Activated T-cell treated with anti-CD3 and anti-CD28 coated beads, Interleukin-2, amount 50 U/mL, for 48 hours (primary cell): ENCODE measurements at regions not wholly inside any gene's neighbourhood (a gene's known extent, or its start where the extent isn't known, plus 50 kb on each side); places are given as distances from the start of the nearest gene placed in this dataset.
"Not testable (repeated sequence)": the region's sequence is repeated elsewhere in the genome, so short reads cannot be mapped to it uniquely, and the experiment has no call there.

Source experiments
- DNase-seq, 2 experiments: peaks; one replicate each; pipeline ENCODE4 v3.0.0-alpha.2; 2020

DNA sequence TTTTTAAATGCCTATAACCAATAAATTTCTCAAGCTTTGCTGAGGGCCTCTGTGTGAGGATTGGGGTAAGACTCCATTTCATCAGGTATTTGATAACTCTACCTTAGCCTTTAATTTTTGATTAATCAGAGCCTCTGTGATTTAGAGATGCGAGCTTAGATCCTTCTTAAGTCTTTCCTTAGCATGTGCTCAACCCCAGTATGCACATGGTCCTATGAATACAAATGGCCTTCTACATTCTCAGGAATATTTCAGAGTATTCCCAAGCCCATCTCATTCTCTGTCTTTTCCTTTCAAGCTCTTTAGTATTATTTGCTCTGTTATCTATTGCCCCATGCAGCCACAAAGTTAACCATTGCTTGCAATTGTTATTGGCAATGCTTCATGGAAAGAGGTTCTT lies 1407.7 kb downstream of the LRFN5 start:
- no peak for DNase-seq

DNA sequence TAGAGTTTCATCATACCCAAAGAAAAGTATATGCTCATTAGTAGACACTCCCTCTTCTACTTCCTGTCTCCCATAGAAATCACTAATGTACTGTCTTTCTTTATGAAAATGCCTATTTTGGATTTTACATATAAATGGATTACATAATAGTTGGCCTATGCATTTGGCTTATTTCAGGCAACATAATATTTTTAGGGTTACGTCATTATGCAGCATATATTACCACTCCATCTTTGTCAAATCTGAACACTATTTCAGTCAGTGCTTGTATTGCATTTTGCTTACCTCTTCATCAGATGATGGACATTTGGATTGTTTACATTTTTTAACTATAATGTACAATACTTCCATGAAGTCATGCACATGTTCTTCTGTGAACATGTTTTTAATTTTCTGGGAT lies 1406.1 kb downstream of the LRFN5 start:
- DNase-seq, result no peak

DNA sequence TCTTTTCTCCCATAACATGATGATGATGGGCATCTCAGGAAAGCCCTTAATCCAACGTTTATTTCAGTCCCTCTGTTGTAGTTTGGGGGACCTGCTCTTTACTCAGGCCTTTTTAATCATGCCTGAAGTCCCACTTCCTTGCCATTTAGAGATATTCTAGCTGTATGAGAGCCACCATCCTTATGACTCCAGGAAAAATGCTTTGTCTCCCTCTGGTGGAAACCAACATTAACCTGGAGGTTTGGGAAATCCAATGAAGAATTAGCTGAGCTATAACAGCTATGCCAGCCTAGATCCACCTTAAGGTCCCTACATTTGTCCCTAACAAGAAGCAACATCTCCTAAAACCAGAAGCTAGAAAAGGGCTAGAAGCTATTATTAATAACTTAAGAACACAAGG lies 1399.1 kb downstream of the LRFN5 start:
- no peak for DNase-seq

DNA sequence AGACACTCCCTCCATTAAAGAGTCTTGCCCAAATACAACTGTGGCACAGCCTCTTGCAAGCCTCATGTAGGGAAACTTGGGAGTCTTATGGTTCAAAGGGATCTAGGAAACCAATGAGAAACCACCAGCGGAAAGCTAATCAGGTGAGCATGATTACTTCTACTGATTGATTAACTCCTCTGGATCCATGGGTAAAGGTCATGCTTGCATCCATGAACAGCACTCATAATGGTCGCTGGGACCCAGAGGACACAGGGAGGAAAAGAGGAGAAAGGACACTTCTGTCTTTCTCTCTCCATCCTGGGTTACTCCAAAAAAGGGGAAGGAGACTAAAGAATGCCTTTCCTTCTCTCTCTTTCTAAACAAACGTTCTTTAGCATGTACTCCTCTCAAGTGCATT lies 1397.2 kb downstream of the LRFN5 start:
- DNase-seq, result no peak

DNA sequence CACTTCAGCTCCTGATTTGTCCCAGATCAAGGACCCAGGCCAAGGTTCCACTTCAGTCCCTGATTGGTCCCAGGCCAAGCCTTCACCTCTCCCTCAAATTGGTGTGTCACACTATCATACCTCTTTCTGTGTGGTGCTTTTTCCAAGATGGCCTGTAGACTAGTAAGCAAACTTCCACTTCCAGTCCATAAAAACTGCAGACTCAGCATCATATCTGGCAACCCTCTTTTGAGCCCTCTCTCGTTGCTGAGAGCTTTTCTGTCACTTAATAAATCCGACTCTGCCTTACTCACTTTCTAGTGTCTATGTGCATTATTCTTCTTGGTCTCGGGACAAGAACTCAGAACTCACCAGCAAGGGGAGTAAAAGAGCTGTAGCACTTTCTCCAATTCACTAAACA lies 1395.1 kb downstream of the LRFN5 start:
- DNase-seq, result no peak

DNA sequence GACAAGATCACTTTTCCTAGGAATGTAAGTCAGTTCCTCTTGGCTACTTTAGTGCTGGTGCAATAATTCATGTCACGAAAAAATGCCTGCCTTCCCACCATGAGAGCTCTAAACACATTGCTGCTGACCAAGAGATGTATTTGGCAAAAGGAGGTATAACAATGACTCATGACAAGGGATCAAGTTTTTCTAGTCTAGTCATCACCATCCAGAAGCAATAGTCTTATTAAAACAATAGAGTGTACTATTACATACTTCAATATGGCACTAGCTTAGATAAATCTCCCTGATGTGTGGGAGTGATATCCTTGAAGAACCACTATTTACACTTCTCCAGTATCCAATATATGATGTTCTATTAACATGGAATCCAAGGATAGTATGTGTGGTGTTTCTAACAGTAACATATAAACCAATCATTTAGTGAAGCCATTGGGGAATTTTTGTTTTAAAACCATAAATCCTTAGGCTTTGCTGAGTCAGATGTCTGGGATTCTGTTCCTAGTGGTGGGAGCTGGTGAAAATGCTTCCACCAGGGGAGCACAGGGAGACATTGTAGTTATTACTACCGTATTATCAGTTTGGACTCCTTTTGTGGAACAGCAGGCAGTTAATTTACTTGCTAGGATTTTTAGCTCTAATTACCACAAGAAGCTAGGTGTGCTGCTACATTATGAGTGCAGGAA lies 1387.5 kb downstream of the LRFN5 start:
- DNase-seq, result no peak

DNA sequence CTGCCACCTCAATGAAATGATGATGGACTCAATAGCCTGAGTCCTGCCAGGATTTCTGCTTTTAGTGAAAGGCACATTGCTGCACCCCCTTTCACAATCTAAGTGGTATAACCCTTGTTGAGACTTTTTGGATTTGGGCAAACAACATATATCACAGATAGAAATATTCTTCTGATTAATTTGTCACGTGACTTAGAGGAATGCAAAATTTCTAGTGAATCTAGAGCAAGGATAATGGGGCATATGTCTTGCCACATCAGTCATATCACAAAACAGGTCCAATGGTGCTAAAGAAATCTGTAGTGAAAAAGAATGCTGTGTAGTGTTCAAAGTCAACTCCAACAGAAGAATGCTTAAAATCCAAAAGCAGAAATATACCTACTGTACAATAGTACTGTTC lies 1386.3 kb downstream of the LRFN5 start:
- no peak for DNase-seq

DNA sequence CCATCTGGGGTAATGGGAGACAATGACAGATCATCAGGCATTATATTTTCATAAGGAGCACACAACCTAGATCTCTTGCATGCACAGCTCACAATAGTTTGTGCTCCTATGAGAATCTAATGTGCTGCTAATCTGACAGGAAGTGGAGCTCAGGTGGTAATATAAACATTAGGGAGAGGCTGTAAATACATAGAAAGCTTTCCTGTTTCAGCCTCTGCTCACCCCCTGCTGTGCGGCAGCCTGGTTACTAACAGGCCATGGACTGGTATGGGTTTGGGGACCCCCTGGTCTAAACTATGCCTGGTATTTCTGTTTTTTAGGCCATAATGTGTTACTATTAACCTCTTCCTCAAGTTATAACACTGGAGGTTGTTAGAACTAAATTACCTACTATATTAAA lies 1373.7 kb downstream of the LRFN5 start:
- DNase-seq, result no peak

DNA sequence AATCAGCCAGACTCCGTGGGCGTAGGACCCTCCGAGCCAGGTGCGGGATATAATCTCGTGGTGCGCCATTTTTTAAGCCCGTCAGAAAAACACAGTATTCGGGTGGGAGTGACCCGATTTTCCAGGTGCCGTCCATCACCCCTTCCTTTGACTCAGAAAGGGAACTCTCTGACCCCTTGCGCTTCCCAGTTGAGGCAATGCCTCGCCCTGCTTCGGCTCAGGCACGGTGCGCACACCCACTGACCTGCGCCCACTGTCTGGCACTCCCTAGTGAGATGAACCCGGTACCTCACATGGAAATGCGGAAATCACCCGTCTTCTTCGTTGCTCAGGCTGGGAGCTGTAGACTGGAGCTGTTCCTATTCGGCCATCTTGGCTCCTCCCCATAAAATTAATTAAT lies 1366.5 kb downstream of the LRFN5 start:
- not testable (repeated sequence) for DNase-seq

DNA sequence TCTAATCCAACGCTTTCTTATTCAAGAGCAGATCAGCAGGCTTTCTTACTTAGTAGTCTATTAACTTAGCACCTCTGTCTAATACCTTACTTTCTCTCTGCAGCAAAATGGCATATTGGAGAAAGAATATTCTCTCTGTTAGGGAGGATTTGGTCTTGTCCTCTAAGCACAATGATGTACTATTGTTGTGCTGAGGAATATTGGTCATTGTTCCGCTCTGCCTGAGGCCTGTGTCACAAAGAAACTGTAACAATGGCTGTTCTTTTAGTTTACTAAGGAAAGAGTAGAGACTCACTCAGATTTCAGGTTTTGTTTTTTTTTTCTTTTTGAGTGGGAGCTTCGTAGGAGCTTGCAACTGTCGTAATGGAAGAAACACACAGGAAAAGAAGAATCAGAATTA lies 1358.8 kb downstream of the LRFN5 start:
- no peak for DNase-seq

DNA sequence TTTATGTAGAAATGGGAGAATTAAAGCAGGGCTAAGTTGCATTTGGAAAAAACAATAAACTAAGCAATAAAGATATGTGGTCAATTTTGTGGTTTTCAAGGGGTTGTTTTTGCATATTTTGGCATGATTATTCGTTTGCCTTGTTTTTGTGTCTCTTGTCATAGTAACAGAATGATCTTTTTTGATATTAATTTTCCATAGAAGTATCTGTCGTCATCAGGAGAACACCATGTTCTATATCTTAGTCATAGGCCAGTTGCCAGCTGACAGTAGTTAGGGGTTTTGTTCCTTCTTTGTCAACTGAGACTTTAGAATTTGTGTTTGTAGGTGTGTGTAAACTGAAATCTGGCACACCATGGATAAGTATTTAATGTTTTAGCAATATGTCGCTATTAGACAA lies 1354.8 kb downstream of the LRFN5 start:
- no peak for DNase-seq

DNA sequence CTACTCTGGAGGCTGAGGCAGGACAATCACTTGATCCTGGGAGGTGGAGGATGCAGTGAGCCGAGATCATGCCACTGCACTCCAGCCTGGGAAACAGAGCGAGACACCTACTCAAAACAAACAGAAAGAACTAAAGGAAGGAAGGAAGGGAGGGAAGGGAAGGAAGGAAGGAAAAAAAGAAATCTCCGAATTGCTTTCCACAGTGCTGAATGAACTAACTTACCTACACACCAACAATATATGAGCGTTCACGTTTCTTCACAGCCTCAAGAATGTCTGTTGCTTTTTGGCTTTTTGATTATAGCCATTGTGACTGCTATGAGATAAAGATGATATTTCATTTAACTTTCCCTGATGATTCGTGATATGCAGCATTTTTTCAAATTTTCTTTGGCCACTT lies 1343.7 kb downstream of the LRFN5 start:
- no peak for DNase-seq

DNA sequence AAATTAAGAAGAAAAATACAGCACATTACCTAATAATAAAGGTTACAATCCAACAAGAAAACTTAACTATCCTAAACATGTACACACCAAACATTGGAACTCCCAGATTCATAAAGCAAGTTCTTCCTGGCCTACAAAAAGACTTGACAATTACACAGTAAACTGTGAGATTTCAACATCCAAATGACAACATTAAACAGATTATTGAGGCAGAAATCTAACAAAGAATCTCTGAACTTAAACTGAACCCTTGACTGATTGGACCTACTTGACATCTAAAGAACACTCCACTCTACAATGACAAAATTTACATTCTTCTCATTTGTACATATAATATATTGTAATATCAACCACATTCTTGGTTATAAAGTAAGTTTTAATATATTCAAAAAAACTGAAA lies 1341.3 kb downstream of the LRFN5 start:
- DNase-seq, result no peak

DNA sequence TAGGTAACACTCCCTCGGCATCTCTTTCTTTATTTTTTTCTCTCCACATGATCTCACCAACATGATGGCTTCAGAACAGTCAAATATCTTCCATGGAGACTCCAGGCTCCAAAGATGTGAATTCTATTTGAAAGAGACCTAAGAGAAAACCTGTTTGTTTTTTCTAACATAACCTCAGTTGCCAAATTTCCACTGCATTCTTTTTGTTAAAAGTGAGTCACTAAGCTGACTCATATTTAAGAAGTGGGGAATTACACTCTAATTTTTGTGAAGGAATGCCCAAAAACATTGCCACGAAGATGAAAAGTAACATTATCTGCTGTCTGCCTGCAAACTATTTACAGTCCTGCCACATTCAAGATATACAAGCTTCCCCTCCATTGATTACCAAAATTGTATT lies 1337.6 kb downstream of the LRFN5 start:
- DNase-seq, result no peak

DNA sequence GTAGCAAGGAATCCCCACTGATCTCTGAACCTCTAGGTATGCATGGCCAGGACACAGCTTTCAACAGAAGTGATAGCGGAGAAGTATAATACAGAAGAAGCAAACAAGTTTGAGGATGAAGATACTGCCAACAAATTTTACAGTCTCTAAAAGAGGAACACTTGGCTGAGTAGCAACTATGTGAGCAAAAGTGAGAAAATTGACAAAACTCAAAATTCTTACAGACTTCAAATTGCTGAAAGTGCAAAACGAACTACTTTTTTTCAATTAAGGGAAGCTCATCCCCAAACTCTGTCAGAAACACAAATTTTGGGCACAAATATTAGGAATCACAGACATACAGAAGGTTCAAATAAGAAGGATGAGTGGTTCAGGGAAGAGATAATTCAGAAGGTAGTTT lies 1324.6 kb downstream of the LRFN5 start:
- DNase-seq, result no peak

DNA sequence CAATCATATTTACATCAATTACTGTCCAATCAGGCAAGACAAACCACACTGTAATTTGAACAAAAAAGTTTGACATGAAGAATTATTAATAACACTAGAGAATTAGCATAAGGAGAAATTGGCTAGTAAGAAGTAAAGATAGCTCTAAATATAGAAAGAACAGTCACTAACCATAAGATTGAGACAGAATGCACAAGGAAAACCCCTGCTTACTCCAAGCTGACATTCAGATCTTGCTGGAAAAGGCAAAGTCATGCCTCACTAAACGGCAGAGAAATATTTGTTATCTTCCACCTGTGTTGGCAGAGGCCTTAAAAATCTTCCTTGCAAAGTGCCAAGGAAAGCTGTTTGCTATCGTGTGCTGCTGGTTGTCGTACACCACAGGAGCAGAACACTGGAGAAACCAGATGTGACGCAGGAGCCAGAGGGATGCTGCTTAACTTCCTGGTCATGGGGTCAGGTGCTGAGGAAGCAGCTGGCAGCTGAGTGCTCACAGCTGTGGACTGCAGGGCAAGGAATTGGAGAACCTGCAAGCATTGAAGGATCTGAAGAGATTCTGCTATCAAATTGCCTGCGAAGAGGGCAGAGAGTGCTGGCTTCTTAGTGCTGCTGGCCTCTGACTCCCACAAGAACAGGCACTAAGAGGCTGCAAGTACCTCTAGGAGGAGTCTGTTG lies 1323.3 kb downstream of the LRFN5 start:
- no peak for DNase-seq

DNA sequence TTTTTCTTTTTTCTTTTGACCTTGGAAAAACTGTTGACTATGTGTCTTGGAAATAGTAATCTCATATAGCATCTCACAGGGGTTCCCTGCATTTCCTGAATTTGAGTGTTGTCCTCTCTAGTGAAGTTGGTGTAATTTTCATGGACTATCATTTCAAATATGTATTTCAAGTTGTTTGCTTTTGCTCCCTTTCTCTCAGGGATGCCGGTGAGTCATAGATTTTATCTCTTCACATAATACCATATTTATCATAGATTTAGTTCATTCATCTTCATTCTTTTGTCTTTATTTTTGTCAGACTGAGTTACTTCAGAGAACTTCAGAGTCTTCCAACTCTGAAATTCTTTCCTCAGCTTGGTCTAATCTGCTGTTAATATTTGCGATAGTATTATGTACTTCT lies 1320.6 kb downstream of the LRFN5 start:
- no peak for DNase-seq

DNA sequence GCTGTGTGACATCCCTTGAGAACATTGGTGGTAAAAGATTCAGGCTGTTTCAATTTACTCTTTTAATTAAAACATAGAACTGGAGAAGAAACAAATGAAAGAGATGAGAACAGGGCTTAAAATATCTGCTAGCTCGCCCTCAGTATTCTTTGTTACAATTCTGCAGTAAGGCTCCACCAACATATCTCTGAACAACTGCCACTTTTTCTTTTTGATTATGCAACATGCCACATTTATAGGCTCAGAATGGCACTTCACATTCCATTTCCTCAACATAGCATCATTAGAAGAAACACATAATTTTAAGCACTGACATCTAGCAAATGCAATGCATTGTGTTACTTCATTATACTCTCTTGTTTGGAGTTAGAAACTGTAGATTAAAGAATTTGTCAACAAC lies 1315.2 kb downstream of the LRFN5 start:
- DNase-seq, result no peak

DNA sequence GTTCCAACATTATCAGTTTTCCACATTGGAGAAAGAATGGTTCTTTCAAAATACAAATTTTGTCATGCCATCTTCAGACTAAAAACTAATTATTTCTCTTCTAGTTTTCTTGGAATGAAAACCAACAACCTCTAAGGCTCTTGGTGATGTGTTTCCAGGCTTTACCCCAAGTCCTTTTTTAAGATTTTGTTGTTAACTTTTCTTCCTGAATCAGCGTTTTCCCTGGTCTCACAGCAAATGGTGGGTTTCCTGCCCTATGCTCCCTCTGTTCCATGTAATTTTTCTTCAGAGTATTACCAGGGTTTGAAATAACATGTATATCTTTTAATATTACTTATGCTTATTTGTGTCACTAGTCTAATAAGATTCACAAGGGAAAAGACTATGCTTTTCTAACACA lies 1311.9 kb downstream of the LRFN5 start:
- DNase-seq, result no peak

DNA sequence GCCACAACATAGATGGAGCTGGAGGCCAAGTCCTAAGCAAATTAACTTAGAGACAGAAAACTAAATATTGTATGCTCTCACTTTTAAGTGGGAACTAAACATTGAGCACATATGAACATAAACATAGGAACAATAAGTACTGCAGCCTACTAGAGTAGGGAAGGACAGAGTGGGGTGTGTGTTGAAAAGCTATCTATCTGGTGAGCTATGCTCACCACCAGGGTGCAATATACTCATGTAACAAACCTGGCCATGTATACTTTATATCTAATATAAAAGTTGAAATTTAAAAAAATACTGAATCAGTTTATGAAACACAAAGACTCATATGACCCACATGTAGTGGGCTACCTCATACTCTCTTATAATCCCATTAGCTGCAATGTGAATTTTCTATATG lies 1305.0 kb downstream of the LRFN5 start:
- no peak for DNase-seq

DNA sequence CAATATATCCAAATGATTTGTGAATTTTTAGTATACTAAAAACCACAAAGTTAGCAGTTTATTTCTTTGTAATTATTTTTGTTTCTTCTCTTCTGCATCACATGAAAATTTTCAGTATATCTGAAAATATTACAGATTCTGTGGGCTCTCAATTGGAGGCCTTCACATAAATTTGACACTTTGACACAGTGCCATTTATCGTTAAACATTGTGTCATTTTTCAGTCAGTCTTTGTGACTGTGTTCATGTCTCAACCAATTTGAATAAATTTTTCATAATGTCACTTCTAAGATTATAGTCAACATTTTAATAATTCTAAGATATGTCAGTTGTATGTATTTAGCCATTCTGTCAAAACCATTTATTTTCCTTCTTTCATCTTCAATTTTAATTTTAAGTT lies 1303.0 kb downstream of the LRFN5 start:
- no peak for DNase-seq

DNA sequence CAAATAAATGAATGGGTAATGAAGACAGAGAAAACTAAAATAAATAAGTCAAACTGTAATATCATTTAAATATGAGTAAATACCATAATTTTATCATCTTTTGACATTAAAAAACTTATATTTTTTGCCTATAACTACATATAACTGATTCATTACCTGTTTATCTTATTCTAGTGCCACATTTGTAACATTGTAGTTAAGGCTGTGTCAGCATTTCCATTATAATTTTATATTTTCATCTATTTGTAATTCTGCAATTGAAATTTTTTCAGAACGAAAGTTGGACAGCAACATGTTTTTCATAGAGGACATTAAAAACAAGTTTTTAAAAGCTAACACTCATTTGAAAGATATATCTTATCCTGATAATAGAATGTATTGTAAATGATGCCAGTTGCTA lies 1286.5 kb downstream of the LRFN5 start:
- DNase-seq, result no peak

DNA sequence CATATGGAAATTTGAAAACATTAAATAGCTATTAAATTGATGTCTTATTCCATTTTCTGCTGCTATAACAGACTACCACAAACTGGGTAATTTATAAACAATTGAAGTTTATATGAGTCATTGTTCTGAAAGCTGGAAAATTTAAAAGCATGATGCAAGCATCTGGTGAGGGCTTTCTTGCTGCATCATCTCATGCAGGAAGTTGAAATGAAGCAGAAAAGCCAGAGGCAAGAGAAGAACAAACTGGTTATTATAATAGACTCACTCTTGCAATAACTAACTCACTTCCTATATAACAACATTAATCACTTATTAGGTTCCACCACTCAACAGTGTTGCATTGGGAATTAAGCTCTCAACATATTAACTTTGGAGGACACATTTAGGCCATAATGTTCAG lies 1277.4 kb downstream of the LRFN5 start:
- no peak for DNase-seq

DNA sequence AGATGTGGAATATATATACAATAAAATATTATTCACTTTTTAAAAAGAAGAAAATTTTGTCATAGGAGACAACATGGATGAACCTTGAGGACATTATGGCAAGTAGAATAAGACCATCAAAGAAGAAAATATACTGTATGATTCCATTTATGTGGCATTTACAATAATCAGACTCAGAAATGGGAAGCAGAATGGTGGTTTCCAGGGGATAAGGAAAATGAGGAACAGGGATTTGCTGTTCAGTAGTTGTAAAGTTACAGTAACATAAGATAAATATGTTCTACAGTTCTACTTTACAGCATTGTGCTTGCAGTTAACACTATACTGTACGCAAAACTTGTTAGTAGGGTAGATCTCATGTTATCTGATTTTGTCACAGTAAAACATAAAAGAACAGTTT lies 1271.0 kb downstream of the LRFN5 start:
- DNase-seq, result no peak

DNA sequence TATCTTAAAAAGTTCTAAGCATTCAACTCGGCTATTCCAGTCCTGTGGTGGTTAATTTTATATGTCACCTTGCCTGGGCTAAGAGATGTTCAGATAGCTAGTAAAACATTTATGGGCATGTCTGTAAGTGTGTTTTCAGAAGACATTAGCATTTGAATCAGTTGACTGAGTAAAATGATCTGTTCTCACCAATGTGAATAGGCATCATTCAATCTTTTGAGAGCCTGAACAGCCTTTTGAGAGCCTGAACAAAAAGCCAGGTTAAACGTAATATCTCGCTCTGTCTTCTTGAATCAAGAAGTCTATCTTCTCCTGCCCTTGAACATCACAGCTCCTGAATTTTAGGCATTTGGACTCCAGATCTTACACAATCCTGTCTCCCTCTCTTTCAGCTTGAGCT lies 1266.1 kb downstream of the LRFN5 start:
- no peak for DNase-seq
